ENCODE measurements at regions not wholly inside any gene's neighbourhood (a gene's known extent, or its start where the extent isn't known, plus 50 kb on each side); places are given as distances from the start of the nearest gene placed in this dataset.

DNA sequence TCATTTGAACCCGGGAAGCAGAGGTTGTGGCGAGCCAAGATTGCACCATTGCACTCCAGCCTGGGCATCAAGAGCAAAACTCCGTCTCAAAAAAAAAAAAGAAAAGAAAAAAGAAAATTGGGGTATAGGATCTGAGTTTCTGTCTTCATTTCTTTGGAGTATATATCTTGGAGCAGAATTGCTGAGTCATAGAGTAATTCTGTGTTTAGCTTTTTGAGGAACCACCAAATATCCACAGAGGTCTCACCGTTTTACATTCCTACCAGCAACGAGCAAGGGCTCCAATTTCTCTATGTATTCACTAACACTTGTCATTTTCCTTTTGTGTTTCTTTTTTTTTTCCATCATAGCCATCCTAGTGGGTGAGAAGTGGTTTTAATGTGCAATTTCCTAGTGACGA, 87.6 kb upstream of the TEX51 start:
- WGBS, result 76% methylated on average over 6 of the region's 6 CpGs
- H3K4me1 ChIP-seq (replicated peaks), result no peaks in the 10 kb centered on the region

DNA sequence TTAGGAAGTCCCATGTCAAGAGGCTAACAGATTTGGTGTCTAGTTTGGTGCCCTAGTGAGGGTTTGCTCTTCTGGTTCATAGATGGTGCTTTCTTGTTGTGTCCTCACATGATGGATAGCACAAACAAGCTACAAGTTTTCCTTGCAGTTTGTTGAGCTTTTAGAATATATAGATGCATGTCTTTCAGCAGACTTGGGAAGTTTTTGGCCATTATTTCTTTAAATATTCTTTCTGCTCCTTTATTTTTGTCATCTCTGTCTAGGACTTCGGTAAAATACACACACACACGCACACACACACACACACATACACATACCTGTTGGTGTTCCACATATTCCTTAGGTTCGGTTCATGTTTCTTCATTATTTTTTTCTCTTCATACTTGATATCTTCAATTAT, 81.5 kb upstream of the TEX51 start:
- TF ChIP-seq, protein P1, sequence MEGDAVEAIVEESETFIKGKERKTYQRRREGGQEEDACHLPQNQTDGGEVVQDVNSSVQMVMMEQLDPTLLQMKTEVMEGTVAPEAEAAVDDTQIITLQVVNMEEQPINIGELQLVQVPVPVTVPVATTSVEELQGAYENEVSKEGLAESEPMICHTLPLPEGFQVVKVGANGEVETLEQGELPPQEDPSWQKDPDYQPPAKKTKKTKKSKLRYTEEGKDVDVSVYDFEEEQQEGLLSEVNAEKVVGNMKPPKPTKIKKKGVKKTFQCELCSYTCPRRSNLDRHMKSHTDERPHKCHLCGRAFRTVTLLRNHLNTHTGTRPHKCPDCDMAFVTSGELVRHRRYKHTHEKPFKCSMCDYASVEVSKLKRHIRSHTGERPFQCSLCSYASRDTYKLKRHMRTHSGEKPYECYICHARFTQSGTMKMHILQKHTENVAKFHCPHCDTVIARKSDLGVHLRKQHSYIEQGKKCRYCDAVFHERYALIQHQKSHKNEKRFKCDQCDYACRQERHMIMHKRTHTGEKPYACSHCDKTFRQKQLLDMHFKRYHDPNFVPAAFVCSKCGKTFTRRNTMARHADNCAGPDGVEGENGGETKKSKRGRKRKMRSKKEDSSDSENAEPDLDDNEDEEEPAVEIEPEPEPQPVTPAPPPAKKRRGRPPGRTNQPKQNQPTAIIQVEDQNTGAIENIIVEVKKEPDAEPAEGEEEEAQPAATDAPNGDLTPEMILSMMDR (IDR thresholded peaks at IDR 0.05), result no peak
- TF ChIP-seq POLR2AphosphoS5 (IDR thresholded peaks at IDR 0.05), result no peak
- TF ChIP-seq POLR2A (IDR thresholded peaks at IDR 0.05), result no peak
- H3K9me3 ChIP-seq, result no peaks in the 10 kb centered on the region
- no peak overlapping the region for H3K27ac ChIP-seq
- H3K36me3 ChIP-seq, result no peaks in the 10 kb centered on the region
- H3K4me3 ChIP-seq, result no peak overlapping the region
- no peaks in the 10 kb centered on the region for H3K4me1 ChIP-seq (replicated peaks)
- H3K27me3 ChIP-seq (replicated peaks; ENCODE audit: insufficient read depth), result no peaks in the 10 kb centered on the region
- intact Hi-C loops (cut with DNase I), result no loop called here
- WGBS, result 90% methylated on average over 3 of the region's 3 CpGs
- DNase-seq (ENCODE audit: low spot score), result no peak

More for the DNA sequence above, 87.6 kb upstream of the TEX51 start:
- no peaks in the 10 kb centered on the region for H3K27me3 ChIP-seq (replicated peaks; ENCODE audit: insufficient read depth)
- no peak for DNase-seq (ENCODE audit: low spot score)
- H3K4me3 ChIP-seq, result no peak overlapping the region
- intact Hi-C loops (cut with DNase I), result no loop called here
- H3K27ac ChIP-seq, result no peak overlapping the region
- TF ChIP-seq POLR2A (IDR thresholded peaks at IDR 0.05) (no peak), POLR2AphosphoS5 (IDR thresholded peaks at IDR 0.05) (no peak)
- TF ChIP-seq, protein P1 (IDR thresholded peaks at IDR 0.05), result no peak
- H3K9me3 ChIP-seq, result no peaks in the 10 kb centered on the region
- H3K36me3 ChIP-seq, result no peaks in the 10 kb centered on the region

DNA sequence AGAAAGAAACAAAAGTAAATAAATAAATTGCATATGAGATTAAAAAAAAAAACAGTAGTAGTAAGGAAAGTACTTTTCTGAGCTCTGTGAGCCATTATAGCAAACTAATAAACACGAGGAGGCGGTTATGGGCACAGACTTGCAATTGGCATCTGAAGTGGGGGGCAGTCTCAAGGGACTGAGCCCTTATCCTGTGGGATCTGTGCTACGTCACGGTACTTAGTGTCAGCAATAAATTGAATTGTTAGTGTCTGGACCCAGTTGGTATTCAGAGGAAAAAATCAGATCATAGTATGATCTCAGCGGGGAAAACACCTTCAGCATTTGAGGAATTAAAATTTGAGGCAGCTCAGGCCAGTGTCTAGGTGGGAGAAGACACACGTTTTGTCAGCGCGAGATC, 76.6 kb upstream of the TEX51 start:
- H3K4me3 ChIP-seq, result no peak overlapping the region
- TF ChIP-seq POLR2A (IDR thresholded peaks at IDR 0.05) (no peak), POLR2AphosphoS5 (IDR thresholded peaks at IDR 0.05) (no peak)
- TF ChIP-seq, protein P1 (IDR thresholded peaks at IDR 0.05), result no peak
- intact Hi-C loops (cut with DNase I), result no loop called here
- WGBS, result 49% methylated on average over 8 of the region's 8 CpGs
- H3K27ac ChIP-seq, result no peak overlapping the region
- H3K27me3 ChIP-seq (replicated peaks; ENCODE audit: insufficient read depth), result no peaks in the 10 kb centered on the region
- H3K36me3 ChIP-seq, result no peaks in the 10 kb centered on the region
- no peaks in the 10 kb centered on the region for H3K9me3 ChIP-seq
- DNase-seq (ENCODE audit: low spot score), result no peak
- no peaks in the 10 kb centered on the region for H3K4me1 ChIP-seq (replicated peaks)

- intact Hi-C loops (cut with DNase I), result no loop called here
- H3K36me3 ChIP-seq, result no peaks in the 10 kb centered on the region
- no peak overlapping the region for H3K27ac ChIP-seq
- no peak overlapping the region for H3K4me3 ChIP-seq
- no peak for DNase-seq (ENCODE audit: low spot score)
- 80% methylated on average over 5 of the region's 5 CpGs for WGBS
- TF ChIP-seq POLR2A (IDR thresholded peaks at IDR 0.05) (no peak), POLR2AphosphoS5 (IDR thresholded peaks at IDR 0.05) (no peak)
- TF ChIP-seq, protein P1 (IDR thresholded peaks at IDR 0.05), result no peak
- no peaks in the 10 kb centered on the region for H3K27me3 ChIP-seq (replicated peaks; ENCODE audit: insufficient read depth)
- no peaks in the 10 kb centered on the region for H3K4me1 ChIP-seq (replicated peaks)
- H3K9me3 ChIP-seq, result no peaks in the 10 kb centered on the region
Measured at GRCh38 chr2:126822921-126823320, 75.8 kb upstream of the TEX51 start.

- no peak for DNase-seq (ENCODE audit: low spot score)
- H3K27ac ChIP-seq, result no peak overlapping the region
- H3K4me3 ChIP-seq, result no peak overlapping the region
- H3K9me3 ChIP-seq, result no peaks in the 10 kb centered on the region
- 92% methylated on average over 3 of the region's 3 CpGs for WGBS
- no peak for TF ChIP-seq POLR2AphosphoS5 (IDR thresholded peaks at IDR 0.05)
- TF ChIP-seq POLR2A (IDR thresholded peaks at IDR 0.05), result no peak
- TF ChIP-seq, protein P1 (IDR thresholded peaks at IDR 0.05), result no peak
- no peaks in the 10 kb centered on the region for H3K27me3 ChIP-seq (replicated peaks; ENCODE audit: insufficient read depth)
- no peaks in the 10 kb centered on the region for H3K4me1 ChIP-seq (replicated peaks)
- H3K36me3 ChIP-seq, result no peaks in the 10 kb centered on the region
- intact Hi-C loops (cut with DNase I), result no loop called here
Measured at GRCh38 chr2:126823951-126824350, 74.7 kb upstream of the TEX51 start.

Measured in prostate gland (tissue), 2 donors.